SK-N-DZ (cell line): ENCODE measurements at regions not wholly inside any gene's neighbourhood (a gene's known extent, or its start where the extent isn't known, plus 50 kb on each side); places are given as distances from the start of the nearest gene placed in this dataset.
"Not testable (repeated sequence)": the region's sequence is repeated elsewhere in the genome, so short reads cannot be mapped to it uniquely, and the experiment has no call there.

ENCODE experiments used
- DNase-seq: peaks from one replicate; pipeline ENCODE4 v3.0.0-alpha.2; 2015; ENCODE audit warnings: low spot score

DNA sequence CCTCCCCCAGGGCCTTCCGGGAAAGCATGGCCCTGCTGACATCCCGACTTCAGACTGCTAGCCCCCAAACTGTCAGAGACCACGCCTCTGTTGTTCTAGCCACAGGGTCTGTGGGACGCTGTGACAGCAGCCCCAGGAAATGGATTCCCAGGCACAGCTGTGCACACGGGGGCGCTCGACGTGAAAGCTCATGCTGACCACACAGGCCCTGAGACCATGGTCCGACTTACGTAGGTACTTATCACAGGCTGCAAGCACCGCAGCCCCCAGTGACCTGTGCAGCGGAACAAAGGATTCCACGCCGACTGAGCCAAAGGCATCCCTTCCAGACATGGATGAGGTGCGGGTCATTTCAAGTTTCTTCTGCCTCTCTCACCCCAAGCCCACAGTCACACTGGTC, 150.6 kb downstream of the CTTN start:
- DNase-seq, result no peak

DNA sequence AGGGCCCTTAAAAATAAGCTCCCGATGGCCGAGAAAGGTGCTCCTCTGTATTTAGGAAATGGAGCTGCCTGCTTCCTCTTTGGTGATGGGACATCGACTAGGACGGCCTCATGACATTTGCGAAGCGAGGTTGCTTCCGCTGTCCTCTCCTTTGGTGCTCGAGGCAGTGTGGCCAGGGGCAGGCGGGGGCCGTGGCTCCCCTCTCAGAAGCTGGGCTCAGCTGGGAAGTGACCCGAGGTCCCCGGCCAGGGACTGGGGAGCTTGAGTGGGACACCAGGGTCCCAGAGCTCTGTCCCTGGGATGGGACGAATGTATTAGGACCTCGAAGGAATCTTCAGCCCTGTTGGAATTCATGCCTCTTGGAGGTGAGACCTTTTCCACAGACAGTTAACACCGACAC, 151.1 kb downstream of the CTTN start:
- DNase-seq, result no peak

DNA sequence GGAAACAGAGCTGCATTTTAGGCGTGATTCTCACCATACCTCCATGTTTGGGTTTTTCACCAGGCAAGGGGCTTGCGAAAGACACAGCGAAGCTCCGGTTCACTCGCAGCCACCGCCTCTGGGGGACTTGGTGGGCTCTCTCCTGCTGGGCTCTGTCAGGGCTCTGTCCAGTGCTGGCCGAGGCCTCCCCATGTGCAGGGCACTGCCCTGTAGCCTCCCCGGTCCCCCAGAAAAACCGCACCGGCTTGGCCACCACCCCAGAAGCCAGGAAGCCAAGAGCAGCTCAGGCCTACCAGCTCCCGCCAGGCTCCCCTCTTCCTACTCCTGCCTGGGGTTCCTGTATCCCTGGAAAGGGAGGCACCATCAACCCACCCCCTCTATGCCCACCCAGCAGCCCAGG, 151.5 kb downstream of the CTTN start:
- no peak for DNase-seq

DNA sequence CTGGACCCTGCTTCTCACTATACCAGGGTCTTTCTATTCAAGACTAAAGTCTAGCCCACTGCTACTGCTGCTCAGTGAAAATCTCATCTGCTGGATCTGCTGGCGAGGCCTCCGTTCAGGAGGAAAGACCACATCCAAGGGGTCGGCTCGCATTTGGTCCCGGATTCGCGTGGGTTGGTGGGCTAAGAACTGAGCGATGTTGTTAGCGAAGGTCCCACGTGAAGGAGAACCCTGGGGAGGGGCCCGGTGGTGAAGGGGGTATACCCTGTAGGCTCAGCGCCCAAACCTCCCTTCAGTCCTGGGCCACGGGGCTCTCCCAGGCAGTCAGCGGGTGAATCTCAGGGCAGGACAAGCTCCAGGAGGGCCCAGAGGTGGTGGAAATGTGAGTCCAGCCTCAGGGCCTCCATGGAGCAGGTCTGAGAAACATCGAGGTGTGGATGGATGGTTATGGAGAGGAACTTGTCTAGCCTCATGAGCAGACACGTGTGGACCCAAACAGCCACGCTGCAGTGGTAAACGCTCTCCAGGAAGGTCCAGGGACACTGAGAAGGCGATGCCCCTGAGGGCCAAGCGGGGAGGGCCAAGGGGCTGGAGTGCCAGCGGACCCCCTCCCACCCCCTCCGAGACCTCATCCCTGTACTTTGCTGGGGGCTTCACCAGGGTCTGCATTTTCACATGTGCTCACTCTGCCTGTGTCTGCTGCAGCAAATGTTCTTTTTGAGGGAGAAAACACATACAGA, 152.3 kb downstream of the CTTN start:
- DNase-seq, result no peak

DNA sequence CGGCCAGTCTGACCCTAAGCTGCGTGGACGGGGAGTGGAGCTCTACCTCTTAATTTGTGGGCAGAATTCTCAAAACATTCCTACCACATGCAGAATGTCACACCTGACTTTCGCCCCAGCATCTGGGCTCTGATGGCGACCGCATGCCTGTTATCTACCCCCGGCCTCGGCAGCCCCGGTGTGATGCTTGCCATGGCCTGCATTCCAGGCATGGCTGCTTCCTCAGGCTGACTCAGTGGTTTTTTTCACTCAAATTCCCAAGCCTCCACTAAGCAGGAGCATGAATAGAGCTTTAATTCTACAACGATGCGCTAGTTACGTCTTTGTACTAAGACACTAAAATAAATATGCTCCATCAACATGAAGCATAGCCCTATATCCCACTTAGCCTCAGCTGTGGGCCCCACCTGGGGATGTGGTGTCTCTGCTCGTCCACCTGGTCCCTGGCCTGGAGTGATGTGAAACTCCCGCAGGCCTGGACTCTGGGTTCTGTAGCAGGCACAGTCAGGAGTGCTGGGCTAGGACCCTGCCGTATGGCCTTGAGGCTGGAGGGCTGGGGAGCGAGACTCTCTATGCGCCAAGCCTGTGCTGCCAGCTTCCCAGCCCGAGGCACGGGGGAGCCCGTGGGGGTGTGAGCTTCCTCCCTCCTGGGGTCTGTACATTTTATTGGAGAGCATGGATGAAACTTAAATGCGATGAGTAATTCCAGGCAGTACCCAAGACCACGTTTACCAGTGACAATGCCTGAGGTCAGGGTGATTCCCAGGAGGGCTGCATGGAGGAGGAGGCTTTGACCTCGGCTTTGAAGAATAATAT, 153.2 kb downstream of the CTTN start:
- DNase-seq, result no peak

DNA sequence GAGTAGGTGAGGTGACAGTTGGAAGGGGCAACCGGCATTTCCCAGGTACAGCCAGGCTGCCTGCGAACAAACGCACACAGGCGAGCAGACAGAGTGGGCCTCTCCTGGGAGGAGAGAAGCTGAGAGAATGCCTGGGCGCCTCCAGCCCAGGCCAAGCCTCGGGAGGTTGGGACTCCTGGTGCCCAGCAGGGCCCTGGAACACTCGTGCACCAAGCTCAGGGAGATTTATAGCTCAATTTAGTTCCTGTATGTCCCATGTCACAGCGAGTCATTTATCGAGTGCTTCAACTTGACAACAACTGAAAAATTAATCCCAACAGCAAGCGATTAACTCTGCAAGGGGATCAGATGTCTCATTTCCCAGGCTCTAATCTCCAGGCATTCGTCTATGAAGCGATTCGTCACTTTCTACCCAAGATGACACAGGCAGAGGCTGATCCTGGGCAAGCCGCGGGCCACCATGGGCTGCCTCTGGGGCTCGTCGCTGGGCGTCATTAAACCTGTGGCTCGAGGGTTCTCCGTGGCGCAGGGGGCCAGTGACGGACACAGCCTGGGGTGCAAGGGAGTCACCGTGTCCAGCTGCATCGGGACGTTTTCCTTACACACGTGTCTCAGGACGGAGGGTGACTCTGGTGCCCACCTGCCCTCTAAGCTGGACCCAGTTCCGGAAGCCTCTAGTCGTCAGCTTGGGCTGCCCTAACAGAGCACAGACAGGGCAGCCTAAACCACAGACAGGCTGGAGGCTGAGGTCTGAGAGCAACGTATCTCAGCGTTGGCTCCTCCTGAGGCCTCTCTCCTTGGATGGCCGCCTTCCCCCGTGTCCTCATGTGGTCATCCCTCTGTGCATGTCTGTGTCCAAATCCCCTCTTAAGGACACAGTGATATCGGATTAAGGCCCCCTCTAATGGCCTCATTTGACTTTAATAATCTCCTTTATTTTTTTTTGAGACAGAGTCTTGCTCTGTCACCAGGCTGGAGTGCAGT, 154.1 kb downstream of the CTTN start:
- no peak for DNase-seq

DNA sequence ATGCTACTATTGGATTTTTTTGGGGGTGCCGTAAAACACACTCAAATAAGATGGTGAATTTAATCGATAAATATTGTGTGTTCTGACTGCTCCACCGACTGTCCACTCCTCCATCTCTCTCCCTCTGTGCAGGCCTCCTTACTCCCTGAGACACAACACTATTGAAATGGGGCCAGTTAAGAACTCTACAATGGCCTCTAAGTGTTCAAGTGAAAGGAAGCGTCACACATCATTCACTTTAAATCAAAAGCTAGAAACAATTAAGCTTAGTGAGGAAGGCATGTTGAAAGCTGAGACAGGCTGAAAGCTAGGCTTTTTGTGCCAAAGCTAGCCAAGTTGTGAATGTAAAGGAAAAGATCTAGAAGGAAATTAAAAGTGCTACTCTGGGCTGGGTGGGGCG, 156.7 kb downstream of the CTTN start:
- no peak for DNase-seq

DNA sequence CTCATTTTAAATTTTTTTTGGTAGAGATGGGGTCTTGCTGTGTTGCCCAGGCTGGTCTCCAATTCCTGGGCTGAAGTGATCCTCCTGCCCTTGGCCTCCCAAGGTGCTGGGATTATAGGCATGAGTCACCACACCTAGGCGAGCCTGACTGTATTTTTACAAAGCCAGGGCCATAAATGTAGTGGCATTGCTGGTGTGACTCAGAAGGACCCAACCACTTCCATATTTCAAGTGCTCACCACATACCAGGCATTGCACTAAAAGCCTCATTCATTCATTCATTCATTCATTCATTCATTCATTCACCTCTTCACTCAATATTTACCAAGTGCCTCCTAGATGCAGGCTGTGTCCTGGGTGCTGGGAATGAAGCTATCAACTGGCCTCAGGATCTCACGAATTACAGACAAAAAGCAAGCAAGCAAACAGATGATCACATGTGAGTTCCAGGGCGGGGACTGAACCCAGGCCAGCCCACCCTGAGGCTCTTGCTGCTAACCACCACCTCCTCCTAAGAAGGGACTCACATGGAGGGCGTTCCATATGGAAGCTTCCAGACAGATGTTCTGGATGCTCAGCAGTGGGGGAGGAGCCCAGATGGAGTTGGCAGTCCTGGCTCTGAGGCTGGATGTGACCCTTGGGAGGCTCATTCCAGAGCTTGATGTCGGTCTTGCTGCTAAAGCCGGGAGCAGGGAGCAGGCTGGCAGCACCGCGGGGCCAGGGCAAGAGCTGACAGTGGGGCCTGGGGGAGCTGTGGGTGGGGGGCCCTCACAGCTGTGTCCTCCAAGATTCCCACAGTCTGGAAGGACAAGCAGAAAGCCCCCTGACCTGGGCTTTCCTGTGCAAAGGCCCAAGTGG, 158.8 kb downstream of the CTTN start:
- no peak for DNase-seq

DNA sequence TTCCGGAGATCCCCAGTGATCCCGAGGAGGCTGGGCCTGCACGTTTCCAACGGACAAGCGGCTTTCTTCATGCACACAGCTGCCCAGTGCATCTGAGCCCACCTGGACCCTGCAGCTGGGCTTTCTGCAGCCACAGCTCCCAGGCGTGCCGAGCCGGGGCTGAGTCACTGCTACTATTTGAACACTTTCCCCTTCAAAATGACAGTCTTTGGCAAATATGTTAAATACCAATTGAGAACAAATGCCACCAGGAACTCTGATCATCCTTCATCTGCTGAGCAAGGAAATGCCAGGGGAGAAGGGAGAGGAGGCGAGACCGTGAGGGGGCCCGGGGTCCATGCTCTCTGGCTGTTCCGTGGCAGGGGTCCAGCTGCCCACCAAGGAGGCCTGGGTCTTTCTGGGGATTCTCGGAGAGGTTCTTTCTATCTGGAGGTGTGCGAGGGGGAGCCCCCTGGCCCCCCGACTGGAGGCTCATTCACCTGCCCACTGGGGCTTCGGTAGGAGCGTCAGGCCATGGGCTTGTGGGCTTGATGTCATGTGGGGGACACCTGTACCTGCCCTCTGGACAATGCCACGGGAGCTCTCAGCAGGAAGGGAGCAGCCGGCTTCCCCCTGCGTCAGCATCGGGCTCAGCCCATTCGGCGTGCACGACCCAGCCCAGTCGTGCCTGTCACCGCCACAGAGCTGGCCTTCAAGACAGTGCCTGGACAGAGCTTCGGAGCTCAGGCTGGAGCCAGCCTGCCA, 159.6 kb downstream of the CTTN start:
- no peak for DNase-seq

DNA sequence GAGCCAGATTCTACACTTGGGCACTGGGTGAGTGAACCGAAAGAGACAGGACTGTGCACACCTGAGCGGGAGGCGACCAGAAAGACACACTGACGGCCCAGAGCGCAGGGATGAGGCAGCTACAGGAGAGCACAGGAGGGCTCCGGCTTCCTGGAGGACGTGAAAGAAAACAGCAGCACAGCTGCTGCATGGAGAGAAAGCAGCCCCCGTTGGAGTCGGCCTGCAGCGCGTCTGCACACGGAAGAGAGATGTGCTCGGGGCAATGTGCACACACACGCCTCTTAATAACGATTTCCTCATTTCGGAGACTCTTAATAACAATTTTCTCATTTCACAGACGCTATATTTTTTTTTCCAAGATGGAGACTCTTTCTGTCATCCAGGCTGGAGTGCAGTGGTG, 160.4 kb downstream of the CTTN start:
- no peak for DNase-seq

DNA sequence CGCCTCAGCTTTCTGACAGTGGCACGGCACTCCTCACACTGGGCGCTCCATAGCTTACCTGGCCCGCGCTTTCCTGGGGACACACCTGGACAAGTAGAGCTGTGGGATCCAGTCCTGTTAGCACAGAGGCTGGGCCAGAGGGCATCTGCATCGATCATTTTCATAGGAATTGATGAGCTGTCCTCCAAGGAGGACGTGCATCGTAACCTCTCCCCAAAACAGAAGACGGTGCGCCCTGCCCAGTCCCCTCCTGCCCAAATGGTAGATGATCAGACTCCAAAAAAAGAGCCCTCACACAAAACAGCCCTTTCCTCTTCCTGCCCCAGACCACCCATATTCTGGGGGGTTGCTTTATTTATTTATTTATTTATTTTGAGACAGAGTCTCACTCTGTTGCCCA, 161.2 kb downstream of the CTTN start:
- no peak for DNase-seq

DNA sequence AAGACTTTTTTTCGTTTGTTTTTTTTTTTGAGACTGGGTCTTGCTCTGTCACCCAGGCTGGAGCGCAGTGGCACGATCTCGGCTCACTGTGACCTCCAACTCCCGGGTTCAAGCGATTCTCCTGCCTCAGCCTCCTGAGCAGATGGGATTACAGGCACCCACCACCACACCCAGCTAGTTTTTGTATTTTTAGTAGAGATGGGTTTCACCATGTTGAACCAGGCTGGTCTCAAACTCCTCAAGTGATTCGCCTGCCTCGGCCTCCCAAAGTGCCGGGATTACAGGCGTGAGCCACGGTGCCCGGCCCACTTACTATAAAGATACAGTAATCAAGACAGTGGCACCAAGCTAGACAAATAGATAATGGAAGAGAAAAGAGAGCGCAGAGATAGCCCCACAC, 162.3 kb downstream of the CTTN start:
- not testable (repeated sequence) for DNase-seq

DNA sequence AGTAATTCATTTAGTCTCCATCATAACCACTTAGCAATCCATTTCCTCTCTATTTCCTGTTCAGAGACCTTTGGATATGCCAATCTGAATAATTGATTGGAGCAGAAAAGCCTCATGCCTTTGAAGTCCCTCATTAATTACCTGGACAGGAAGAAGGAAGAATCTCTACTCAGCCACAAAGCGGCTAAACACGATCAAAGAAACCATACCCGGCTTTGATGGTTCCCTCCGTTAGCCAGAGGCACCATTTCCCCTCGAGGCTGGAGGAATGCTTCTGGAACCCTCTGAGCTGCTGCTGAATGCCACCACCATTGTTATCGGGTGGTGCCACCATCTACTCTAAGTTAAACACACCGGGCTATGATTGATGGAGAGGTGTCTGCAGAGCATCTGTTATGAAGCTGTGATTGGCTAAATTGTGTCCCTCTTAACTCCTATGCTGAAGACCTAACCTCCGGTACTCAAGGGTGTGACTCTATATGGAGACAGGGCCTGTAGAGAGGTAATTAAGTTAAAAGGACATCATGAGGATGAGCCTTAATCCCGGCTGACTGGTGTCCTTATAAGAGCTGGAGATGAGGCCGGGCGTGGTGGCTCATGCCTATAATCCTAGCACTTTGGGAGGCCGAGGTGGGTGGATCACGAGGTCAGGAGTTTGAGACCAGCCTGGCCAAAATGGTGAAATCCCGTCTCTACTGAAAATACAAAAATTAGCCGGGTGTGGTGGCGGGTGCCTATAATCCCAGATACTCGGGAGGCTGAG, 168.6 kb downstream of the CTTN start:
- DNase-seq, result no peak

DNA sequence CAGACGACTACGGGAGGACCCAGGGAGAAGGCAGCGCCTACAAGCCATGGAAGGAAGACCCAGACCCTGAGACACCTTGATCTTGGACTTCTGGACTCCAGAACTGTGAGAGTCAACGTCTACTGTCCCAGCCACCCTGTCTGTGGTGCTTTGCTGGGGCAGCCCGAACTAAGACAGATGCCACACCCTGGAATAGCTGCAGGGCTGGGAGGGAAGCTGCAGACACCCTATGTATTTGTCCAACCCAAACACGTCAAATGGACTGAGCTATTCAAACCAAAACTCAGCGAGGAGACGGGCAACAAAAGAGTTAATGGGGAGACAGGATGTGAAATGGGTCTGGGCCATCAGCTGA, 169.3 kb downstream of the CTTN start:
- DNase-seq, result no peak

DNA sequence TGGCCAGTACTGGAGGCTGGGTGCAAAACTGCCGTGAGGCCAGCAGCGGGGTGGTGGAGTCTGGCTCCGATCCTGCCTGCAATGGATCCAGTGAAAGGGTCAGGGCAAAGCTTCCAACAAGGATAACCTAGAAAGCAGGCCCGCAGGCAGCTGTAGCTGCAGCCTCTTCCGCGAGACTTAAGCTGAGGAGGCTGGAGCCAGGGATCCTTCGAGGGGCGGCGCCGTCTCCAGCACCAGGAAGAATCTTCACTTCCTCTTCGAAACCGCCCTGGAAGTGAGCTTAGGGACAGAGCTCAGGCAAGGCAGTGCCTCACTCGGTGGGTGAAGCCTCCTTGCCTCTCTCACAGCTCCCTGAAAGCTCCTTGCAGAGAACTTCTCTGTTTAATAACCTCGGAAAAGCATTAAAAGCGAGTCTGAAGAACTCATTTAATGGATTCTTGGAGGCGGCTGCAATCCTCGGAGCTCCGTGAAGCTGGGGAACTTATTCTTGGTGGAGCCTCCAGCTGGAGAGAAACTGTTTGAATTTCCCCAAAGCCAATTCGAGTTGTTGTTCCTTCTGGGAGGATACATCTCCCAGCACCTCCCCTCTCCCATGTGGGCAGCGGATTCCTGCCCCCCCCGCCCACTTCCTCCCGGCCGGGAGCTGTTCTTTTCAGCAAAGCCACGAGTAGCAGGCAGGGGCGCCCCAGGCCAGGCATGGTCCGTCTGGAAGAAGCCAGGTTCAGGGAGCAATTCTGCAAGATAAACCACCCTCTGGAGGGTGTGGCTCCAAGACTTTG, 169.9 kb downstream of the CTTN start:
- DNase-seq, result no peak

DNA sequence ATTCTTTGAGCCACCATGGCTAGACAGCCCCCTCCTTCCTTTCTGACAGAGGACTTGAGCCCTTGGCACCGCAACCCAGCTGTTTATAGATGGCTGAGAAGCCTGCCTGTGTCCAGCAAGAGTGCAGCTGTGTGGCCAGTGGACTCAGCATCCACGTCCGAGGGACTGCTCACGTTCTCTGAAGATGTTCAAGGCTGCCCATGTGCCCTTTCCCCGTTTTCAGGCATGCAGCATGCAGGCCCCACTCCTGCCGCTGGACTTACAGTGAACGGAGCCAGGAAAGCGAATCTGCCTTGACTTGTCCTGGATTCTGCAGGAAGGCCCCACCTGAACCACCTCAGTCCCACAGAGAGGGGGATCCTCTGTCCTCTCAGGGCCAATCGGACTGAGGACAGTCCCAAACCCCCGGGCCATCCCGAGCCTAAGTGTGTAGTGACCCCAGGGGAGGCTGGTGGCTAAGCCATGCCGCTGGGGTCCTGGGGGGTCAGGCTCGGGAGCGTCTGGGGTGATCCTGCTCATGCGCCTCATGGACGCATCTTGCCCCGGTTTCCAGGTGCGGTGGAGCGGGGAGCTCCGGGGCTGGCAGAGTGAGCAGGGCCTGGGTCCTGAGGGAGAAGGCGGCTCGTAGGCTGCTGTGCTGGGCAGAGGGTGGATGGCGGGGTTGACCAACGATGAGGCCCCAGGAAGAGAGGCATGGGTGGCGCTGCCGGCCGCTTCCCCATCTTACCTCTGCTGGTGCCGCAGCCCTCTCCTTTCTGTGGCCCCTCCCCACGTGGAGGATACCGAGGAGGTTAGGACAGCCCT, 170.7 kb downstream of the CTTN start:
- no peak for DNase-seq

DNA sequence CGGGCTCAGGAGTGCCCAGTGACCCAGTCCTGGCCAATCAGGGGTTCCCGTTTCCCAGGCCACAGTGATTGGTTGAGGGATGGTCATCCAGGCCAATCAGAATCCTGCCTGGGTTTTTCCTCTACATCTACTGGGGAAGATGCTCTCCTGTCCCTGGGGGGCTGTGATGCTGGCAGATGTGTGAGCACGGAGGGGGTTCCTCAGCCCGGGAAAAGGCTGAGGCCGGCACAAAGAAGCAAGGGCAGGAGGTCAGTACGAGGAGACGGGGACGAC, 171.2 kb downstream of the CTTN start:
- DNase-seq, result no peak

DNA sequence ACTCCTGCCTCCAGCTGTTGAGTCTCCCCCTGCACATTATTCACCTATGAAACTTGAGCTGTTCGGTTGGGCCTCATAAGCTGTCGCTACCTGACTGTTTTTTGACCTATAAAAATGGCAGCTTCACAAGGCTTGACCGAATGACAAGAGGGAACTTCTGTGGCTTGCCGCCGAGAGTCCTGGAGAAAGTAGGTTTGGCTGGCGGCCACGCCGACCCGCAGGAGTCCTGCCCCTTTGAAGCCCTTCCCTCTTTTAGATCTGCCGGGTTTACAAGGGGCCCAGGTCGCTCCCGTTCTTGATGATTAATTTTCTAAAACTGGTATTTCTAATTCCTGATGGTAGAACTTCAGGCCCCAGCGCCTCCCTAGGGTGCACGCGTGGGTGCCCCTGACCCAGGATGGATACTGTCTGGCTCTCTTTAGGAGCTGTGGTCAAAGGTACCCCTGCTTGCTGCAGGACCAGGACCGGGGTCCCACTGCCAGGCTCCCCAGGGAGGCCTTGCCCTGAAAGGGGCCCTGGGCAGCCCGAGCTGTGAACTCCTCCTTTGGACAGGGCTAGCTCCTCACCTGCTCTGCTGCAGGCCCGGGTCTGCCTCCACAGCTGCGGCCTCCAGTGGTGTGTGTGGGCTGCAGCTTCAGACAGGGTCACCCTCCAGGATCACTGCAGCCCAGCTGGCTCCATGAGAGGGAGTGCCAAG, 171.8 kb downstream of the CTTN start:
- DNase-seq, result no peak
